Sigmoid colon (tissue), 6 donors: ENCODE measurements at regions not wholly inside any gene's neighbourhood (a gene's known extent, or its start where the extent isn't known, plus 50 kb on each side); places are given as distances from the start of the nearest gene placed in this dataset.

Experiments
- DNase-seq: peaks from one replicate; pipeline ENCODE4 v3.0.0-alpha.2; 2019
- H3K27ac ChIP-seq, 4 donors: fragments of 200-600 bp; sonication (generic); one replicate each; pipeline ENCODE4 v1.5.1; 2016 to 2019; ENCODE audit warnings: mild to moderate bottlenecking in 1 of 4
- H3K27me3 ChIP-seq, 3 donors: fragments of 200-600 bp; sonication (generic); one replicate each; pipeline ENCODE4 v1.5.1; 2019; ENCODE audit warnings: mild to moderate bottlenecking in 1 of 3
- H3K36me3 ChIP-seq, 4 donors: fragments of 200-600 bp; sonication (generic); one replicate each; pipeline ENCODE4 v1.5.1; 2016 to 2019
- H3K4me1 ChIP-seq, 4 donors: fragments of 200-600 bp; sonication (generic); one replicate each; pipeline ENCODE4 v1.5.1; 2017 to 2019
- H3K4me3 ChIP-seq, 4 donors: fragments of 200-600 bp; sonication (generic); one replicate each; pipeline ENCODE4 v1.5.1; 2017 to 2019; ENCODE audit warnings: mild to moderate bottlenecking in 2 of 4, moderate library complexity in 1 of 4
- H3K9me3 ChIP-seq, 4 donors: fragments of 200-600 bp in 3 of 4; sonication (generic) in 3 of 4; one replicate each; pipeline versions ENCODE4 v1.5.1 to v1.6.1; 2013 to 2019
- EP300 ChIP-seq, 4 donors: sonication (generic); formaldehyde crosslinking; IDR thresholded peaks; one replicate each; pipeline ENCODE4 v1.6.1; 2017; ENCODE audit warnings: antibody characterized with exemption in 4 of 4
- POLR2A ChIP-seq, 2 donors: fragments of 450-650 bp; IDR thresholded peaks; one replicate each; pipeline ENCODE4 v1.6.1; 2016; ENCODE audit warnings: antibody characterized with exemption in 2 of 2, mild to moderate bottlenecking in 2 of 2, moderate library complexity in 2 of 2
- POLR2AphosphoS5 ChIP-seq, 4 donors: sonication (generic); formaldehyde crosslinking; IDR thresholded peaks; one replicate each; pipeline ENCODE4 v1.6.1; 2017; ENCODE audit warnings: antibody characterized with exemption in 4 of 4
- WGBS, 2 donors: extraction: QIAGEN DNeasy Blood & Tissue Kit; methylation state at CpG; one replicate each; pipeline ENCODE4 v1.1.7; 2013; 5-methylcytosine and 5-hydroxymethylcytosine counted together
- intact Hi-C: fragments of 100-400 bp; cut with DNase I; formaldehyde crosslinking; loops from one replicate; pipeline ENCODE4 v1.15.1; 2023
- TF ChIP-seq, protein P1 (sequence below), 4 experiments: fragments of 450-650 bp in 3 of 4; fragments of 200-600 bp in 1 of 4; IDR thresholded peaks; one replicate each; pipeline ENCODE4 v1.5.1; 2016 to 2019; ENCODE audit warnings: antibody characterized with exemption in 4 of 4, mild to moderate bottlenecking in 3 of 4, moderate library complexity in 2 of 4
- donor health status: healthy with polysubstance abuse.
- donor health status: healthy.

DNA sequence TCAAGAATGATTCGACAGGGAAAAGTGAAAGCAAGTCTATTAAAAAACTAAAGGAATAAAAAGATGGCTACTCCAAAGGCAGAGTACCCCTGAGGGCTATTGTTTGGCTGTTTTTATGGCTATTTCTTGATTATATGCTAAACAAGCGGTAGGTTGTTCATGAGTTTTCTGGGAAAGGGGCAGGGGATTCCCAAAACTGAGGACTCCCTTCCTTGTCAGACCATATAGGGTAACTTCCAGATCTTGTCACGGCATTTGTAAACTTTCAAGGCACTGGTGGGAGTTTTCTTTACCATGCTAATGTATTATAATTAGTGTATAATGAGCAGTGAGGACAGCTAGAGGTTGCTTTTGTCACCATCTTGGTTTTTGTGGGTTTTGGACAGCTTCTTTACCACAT is 474.9 kb upstream of the MC4R start:
- TF ChIP-seq, protein P1, sequence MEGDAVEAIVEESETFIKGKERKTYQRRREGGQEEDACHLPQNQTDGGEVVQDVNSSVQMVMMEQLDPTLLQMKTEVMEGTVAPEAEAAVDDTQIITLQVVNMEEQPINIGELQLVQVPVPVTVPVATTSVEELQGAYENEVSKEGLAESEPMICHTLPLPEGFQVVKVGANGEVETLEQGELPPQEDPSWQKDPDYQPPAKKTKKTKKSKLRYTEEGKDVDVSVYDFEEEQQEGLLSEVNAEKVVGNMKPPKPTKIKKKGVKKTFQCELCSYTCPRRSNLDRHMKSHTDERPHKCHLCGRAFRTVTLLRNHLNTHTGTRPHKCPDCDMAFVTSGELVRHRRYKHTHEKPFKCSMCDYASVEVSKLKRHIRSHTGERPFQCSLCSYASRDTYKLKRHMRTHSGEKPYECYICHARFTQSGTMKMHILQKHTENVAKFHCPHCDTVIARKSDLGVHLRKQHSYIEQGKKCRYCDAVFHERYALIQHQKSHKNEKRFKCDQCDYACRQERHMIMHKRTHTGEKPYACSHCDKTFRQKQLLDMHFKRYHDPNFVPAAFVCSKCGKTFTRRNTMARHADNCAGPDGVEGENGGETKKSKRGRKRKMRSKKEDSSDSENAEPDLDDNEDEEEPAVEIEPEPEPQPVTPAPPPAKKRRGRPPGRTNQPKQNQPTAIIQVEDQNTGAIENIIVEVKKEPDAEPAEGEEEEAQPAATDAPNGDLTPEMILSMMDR (IDR thresholded peaks at IDR 0.05), result no peak
- no peak for TF ChIP-seq POLR2AphosphoS5 (IDR thresholded peaks at IDR 0.05)
- TF ChIP-seq EP300 (IDR thresholded peaks at IDR 0.05), result no peak
- TF ChIP-seq POLR2A (IDR thresholded peaks at IDR 0.05), result no peak
- intact Hi-C loops, result no loop called here
- H3K27me3 ChIP-seq, result no peaks in the 10 kb centered on the region
- no peaks in the 10 kb centered on the region for H3K9me3 ChIP-seq
- no peak for DNase-seq
- H3K27ac ChIP-seq, result no peak overlapping the region
- H3K4me3 ChIP-seq, result no peak overlapping the region
- no peaks in the 10 kb centered on the region for H3K36me3 ChIP-seq
- H3K4me1 ChIP-seq, result no peaks in the 10 kb centered on the region
- WGBS, 2 donors, result 57 to 64% methylated on average over 3 of the region's 3 CpGs

DNA sequence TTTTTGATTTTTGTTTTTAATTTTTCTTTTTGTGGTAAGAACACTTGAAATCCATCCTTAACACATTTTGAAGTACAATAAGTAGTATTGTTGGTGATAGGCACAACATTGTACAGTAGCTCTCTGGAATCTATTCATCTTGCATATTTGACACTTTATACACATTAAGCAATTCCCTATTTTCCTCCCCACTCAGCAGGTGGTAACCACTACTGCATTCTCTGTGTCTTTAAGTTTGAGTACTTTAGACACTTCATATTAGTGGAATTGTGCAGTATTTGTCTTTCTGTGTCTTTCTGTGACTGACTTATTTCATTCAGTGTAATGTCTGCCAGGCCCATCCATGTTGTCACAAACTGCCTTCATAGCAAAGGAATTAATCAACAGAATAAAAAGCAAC is 471.7 kb upstream of the CDH20 start:
- TF ChIP-seq, protein P1 (IDR thresholded peaks at IDR 0.05), result no peak
- no peak for TF ChIP-seq POLR2AphosphoS5 (IDR thresholded peaks at IDR 0.05)
- no peak for TF ChIP-seq EP300 (IDR thresholded peaks at IDR 0.05)
- TF ChIP-seq POLR2A (IDR thresholded peaks at IDR 0.05), result no peak
- intact Hi-C loops, result no loop called here
- no peaks in the 10 kb centered on the region for H3K27me3 ChIP-seq
- no peaks in the 10 kb centered on the region for H3K36me3 ChIP-seq
- no peaks in the 10 kb centered on the region for H3K4me1 ChIP-seq
- H3K9me3 ChIP-seq, result no peaks in the 10 kb centered on the region
- DNase-seq, result no peak
- H3K27ac ChIP-seq, result no peak overlapping the region
- H3K4me3 ChIP-seq, result no peak overlapping the region

DNA sequence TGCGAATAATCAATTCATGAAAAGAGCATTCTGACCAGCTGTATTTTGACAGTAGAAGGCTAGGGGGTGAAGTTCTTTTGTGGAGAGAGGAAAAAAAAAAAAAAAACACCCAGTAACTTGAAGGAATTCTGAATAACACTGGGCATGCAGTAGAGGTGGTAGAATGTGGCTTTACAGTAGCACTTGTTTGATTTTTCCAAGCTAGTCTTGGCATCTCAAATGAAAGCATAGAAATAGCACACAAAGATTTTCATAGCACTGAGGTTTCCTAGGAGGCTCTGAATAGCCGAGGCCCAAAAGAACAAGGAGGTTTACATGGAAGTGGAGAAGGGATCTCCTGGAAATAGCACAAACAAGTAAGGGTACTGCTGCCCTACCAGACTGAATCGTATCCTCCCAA is 470.2 kb upstream of the CDH20 start:
- intact Hi-C loops, result no loop called here
- H3K27me3 ChIP-seq, result no peaks in the 10 kb centered on the region
- WGBS, 2 donors, result 86 to 89% methylated on average over 3 of the region's 3 CpGs
- no peaks in the 10 kb centered on the region for H3K9me3 ChIP-seq
- H3K36me3 ChIP-seq, result no peaks in the 10 kb centered on the region
- no peak overlapping the region for H3K4me3 ChIP-seq
- no peak overlapping the region for H3K27ac ChIP-seq
- DNase-seq, result no peak
- H3K4me1 ChIP-seq, result no peaks in the 10 kb centered on the region
- TF ChIP-seq, protein P1 (IDR thresholded peaks at IDR 0.05), result no peak
- TF ChIP-seq EP300 (IDR thresholded peaks at IDR 0.05) (no peak), POLR2AphosphoS5 (IDR thresholded peaks at IDR 0.05) (no peak), POLR2A (IDR thresholded peaks at IDR 0.05) (no peak)

DNA sequence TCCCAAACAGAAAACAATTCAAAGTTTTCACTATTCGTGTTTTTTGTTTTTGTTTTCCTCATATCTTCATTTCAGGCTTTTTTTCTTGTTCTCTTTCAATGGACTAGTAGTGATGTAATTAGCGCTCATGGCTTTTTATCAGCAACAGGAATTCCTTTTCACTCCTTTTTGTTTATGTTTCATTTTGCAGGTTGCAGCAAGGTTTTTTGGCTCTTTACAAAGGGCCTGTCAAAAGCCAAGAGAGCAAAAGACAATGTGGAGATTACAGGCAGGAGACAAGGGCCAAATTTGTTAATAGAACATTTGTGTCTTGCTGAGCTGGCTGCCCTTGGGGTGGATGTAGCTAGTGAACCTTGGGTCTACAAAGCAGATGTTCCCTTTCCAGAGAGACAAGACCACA is 467.4 kb upstream of the CDH20 start:
- WGBS, 2 donors, result 62 to 72% methylated on average over 2 of the region's 2 CpGs
- TF ChIP-seq POLR2A (IDR thresholded peaks at IDR 0.05) (no peak), POLR2AphosphoS5 (IDR thresholded peaks at IDR 0.05) (no peak), EP300 (IDR thresholded peaks at IDR 0.05) (no peak)
- TF ChIP-seq, protein P1 (IDR thresholded peaks at IDR 0.05), result no peak
- no peaks in the 10 kb centered on the region for H3K27me3 ChIP-seq
- DNase-seq, result no peak
- no peaks in the 10 kb centered on the region for H3K4me1 ChIP-seq
- no peak overlapping the region for H3K27ac ChIP-seq
- intact Hi-C loops, result no loop called here
- H3K9me3 ChIP-seq, result no peaks in the 10 kb centered on the region
- H3K36me3 ChIP-seq, result no peaks in the 10 kb centered on the region
- H3K4me3 ChIP-seq, result no peak overlapping the region
